CD4-positive, alpha-beta T cell (primary cell): ENCODE measurements at regions not wholly inside any gene's neighbourhood (a gene's known extent, or its start where the extent isn't known, plus 50 kb on each side); places are given as distances from the start of the nearest gene placed in this dataset.

ENCODE experiments used
- ATAC-seq: fragments of 200-7000 bp; cut with Tn5 transposase; one replicate; pipeline ENCODE4 v1.10.0; 2022; ENCODE audit warnings: mild to moderate bottlenecking; ENCODE audit not compliant: poor library complexity
- CTCF ChIA-PET: fragments of 350-600 bp; sonication (Branson Sonifier 250); formaldehyde crosslinking; loops from one replicate; lab custom pipeline; 2021; ENCODE audit warnings: antibody characterized with exemption, inconsistent platforms; lab: Charles Lee
- POLR2A ChIA-PET: fragments of 350-600 bp; sonication (Branson Sonifier 250); formaldehyde crosslinking; loops from one replicate; lab custom pipeline; 2021; ENCODE audit warnings: antibody characterized with exemption, inconsistent platforms; lab: Charles Lee
- DNase-seq, 14 experiments: peaks; one replicate each; pipeline ENCODE4 v3.0.0-alpha.2; 2013 to 2020; ENCODE audit warnings: mixed read lengths in 2 of 14
- H3K27ac ChIP-seq, 2 donors: one replicate each; pipeline versions ENCODE4 v1.5.1 to v1.7.0; 2013; ENCODE audit warnings: low read length in 2 of 2, low read depth in 1 of 2, mild to moderate bottlenecking in 1 of 2
- H3K27me3 ChIP-seq, 2 experiments: 1 replicate in 1 of 2; 2 replicates in 1 of 2; pipeline versions ENCODE4 v1.6.1 to v1.7.0; 2013; ENCODE audit warnings: low read length in 2 of 2, control low read depth in 1 of 2, mild to moderate bottlenecking in 1 of 2, moderate library complexity in 1 of 2; ENCODE audit not compliant: insufficient read depth in 2 of 2, control insufficient read depth in 1 of 2
- H3K36me3 ChIP-seq: one replicate; pipeline ENCODE4 v1.6.1; 2013; ENCODE audit warnings: low read length, control low read depth; ENCODE audit not compliant: insufficient read depth
- H3K4me1 ChIP-seq: one replicate; pipeline ENCODE4 v1.6.1; 2013; ENCODE audit warnings: low read length, control low read depth; ENCODE audit not compliant: insufficient read depth
- H3K4me3 ChIP-seq: one replicate; pipeline ENCODE4 v1.5.1; 2013; ENCODE audit warnings: mild to moderate bottlenecking, low read length, moderate library complexity
- H3K9me3 ChIP-seq, 2 experiments: 1 replicate in 1 of 2; 2 replicates in 1 of 2; pipeline versions ENCODE4 v1.6.1 to v1.7.0; 2013; ENCODE audit warnings: low read length in 2 of 2, mild to moderate bottlenecking in 2 of 2, control low read depth in 1 of 2, moderate library complexity in 1 of 2; ENCODE audit not compliant: control insufficient read depth in 1 of 2, insufficient read depth in 1 of 2
- H3K27ac Mint-ChIP-seq: one replicate; pipeline ENCODE4 v1.8.0; 2020; ENCODE audit warnings: mixed read lengths
- H3K27me3 Mint-ChIP-seq: one replicate; pipeline ENCODE4 v1.8.0; 2021; ENCODE audit warnings: mixed read lengths
- H3K36me3 Mint-ChIP-seq: one replicate; pipeline ENCODE4 v1.8.0; 2021; ENCODE audit warnings: low read depth, mixed read lengths
- H3K4me1 Mint-ChIP-seq: one replicate; pipeline ENCODE4 v1.8.0; 2021; ENCODE audit warnings: low read depth, mixed read lengths
- H3K4me3 Mint-ChIP-seq: one replicate; pipeline ENCODE4 v1.8.0; 2020; ENCODE audit warnings: mild to moderate bottlenecking, mixed read lengths
- H3K9me3 Mint-ChIP-seq: one replicate; pipeline ENCODE4 v1.8.0; 2020; ENCODE audit warnings: mixed read lengths
- CTCF ChIP-seq: fragments of 200-600 bp; IDR thresholded peaks from one replicate; pipeline ENCODE4 v1.8.0; 2022; ENCODE audit warnings: antibody characterized with exemption, mild to moderate bottlenecking
- intact Hi-C, 2 experiments: fragments of 100-400 bp; cut with DNase I in 1 of 2; cut with micrococcal nuclease in 1 of 2; formaldehyde crosslinking; loops; one replicate each; pipeline versions ENCODE4 v1.15.1 to v1.9.0; 2023 to 2025; cut with DNase I, micrococcal nuclease

- Histone ChIP-seq H3K27ac (no peak overlapping the region), H3K27me3 (peaks cover 25 to 44% of the 10 kb centered on the region in 2 experiments), H3K9me3 (peaks cover 0 to 12% of the 10 kb centered on the region in 2 experiments), H3K4me1 (peaks cover 34% of the 10 kb centered on the region), H3K4me3 (no peak overlapping the region), H3K36me3 (no peaks in the 10 kb centered on the region)
- Mint-ChIP-seq H3K36me3 (no peaks in the 10 kb centered on the region), H3K4me1 (peaks cover 8% of the 10 kb centered on the region), H3K4me3 (peak overlapping the region; percentile 32), H3K9me3 (no peaks in the 10 kb centered on the region), H3K27ac (no peak overlapping the region), H3K27me3 (peaks cover 36% of the 10 kb centered on the region)
- ATAC-seq (no peak), DNase-seq (no peak)
- no peak for TF ChIP-seq CTCF
- intact Hi-C loops = no loop called here
- POLR2A ChIA-PET = no interaction called here
- CTCF ChIA-PET = no interaction called here
These were observed 94.4 kb downstream of the NCR2 start for GRCh38 chr6:41429506-41430504.

GRCh38 chr6:41430875-41431274 lies 95.5 kb downstream of the NCR2 start:
- peaks cover 34% of the 10 kb centered on the region for H3K4me1 ChIP-seq
- no peaks in the 10 kb centered on the region for H3K36me3 Mint-ChIP-seq
- no peak for TF ChIP-seq CTCF
- H3K36me3 ChIP-seq = no peaks in the 10 kb centered on the region
- no peak overlapping the region for H3K27ac Mint-ChIP-seq
- H3K27me3 Mint-ChIP-seq = peaks cover 36% of the 10 kb centered on the region
- H3K27ac ChIP-seq = no peak overlapping the region
- H3K9me3 ChIP-seq = peaks cover 0 to 12% of the 10 kb centered on the region in 2 experiments
- peaks cover 24 to 41% of the 10 kb centered on the region in 2 experiments for H3K27me3 ChIP-seq
- intact Hi-C loops = no loop called here
- H3K4me1 Mint-ChIP-seq = peaks cover 8% of the 10 kb centered on the region
- no peak for ATAC-seq
- CTCF ChIA-PET = no interaction called here
- H3K4me3 ChIP-seq = no peak overlapping the region
- no peaks in the 10 kb centered on the region for H3K9me3 Mint-ChIP-seq
- POLR2A ChIA-PET = no interaction called here
- H3K4me3 Mint-ChIP-seq = no peak overlapping the region
- DNase-seq = no peak

- no peak overlapping the region for H3K27ac ChIP-seq
- H3K27me3 ChIP-seq = peaks cover 10 to 31% of the 10 kb centered on the region in 2 experiments
- intact Hi-C loops = no loop called here
- no peak for ATAC-seq
- H3K27me3 Mint-ChIP-seq = peaks cover 36% of the 10 kb centered on the region
- H3K4me1 Mint-ChIP-seq = peaks cover 8% of the 10 kb centered on the region
- H3K4me3 Mint-ChIP-seq = no peak overlapping the region
- peaks cover 21% of the 10 kb centered on the region for H3K4me1 ChIP-seq
- H3K9me3 Mint-ChIP-seq = no peaks in the 10 kb centered on the region
- CTCF ChIA-PET = no interaction called here
- H3K27ac Mint-ChIP-seq = no peak overlapping the region
- DNase-seq = no peak
- H3K36me3 ChIP-seq = no peaks in the 10 kb centered on the region
- POLR2A ChIA-PET = no interaction called here
- TF ChIP-seq CTCF = no peak
- no peak overlapping the region for H3K4me3 ChIP-seq
- H3K9me3 ChIP-seq = peaks cover 0 to 3% of the 10 kb centered on the region in 2 experiments
- no peaks in the 10 kb centered on the region for H3K36me3 Mint-ChIP-seq
These were observed 96.9 kb downstream of the NCR2 start for GRCh38 chr6:41432280-41432679.
